GM23338 (cell line): ENCODE measurements at regions not wholly inside any gene's neighbourhood (a gene's known extent, or its start where the extent isn't known, plus 50 kb on each side); places are given as distances from the start of the nearest gene placed in this dataset.

Source experiments
- ATAC-seq: fragments of 200-7000 bp; cut with Tn5 transposase; 3 replicates; pipeline ENCODE4 v1.9.1; 2020
- DNase-seq: peaks from one replicate; pipeline ENCODE4 v3.0.0-alpha.2; 2015; ENCODE audit warnings: low spot score
- H2AFZ ChIP-seq: fragments of 200-600 bp; sonication (generic); 2 replicates; pipeline ENCODE4 v1.8.0; 2016; ENCODE audit warnings: antibody characterized with exemption, mild to moderate bottlenecking, moderate library complexity
- H3F3A ChIP-seq: fragments of 200-600 bp; sonication (generic); replicated peaks from 2 replicates; pipeline ENCODE4 v1.8.0; 2017; ENCODE audit warnings: antibody characterized with exemption, mixed run types, low read depth
- H3K27ac ChIP-seq: fragments of 200-600 bp; sonication (generic); 2 replicates; pipeline ENCODE4 v1.6.1; 2016; ENCODE audit warnings: low read depth
- H3K27me3 ChIP-seq: fragments of 200-600 bp; sonication (generic); 2 replicates; pipeline ENCODE4 v1.8.0; 2016; ENCODE audit warnings: mild to moderate bottlenecking, mixed run types, moderate library complexity; ENCODE audit not compliant: insufficient read depth
- H3K36me3 ChIP-seq: fragments of 200-600 bp; sonication (generic); 2 replicates; pipeline ENCODE4 v1.8.0; 2016; ENCODE audit warnings: mild to moderate bottlenecking; ENCODE audit not compliant: insufficient read depth
- H3K4me1 ChIP-seq: fragments of 200-600 bp; sonication (generic); 2 replicates; pipeline ENCODE4 v1.8.0; 2016; ENCODE audit warnings: mild to moderate bottlenecking, moderate library complexity; ENCODE audit not compliant: insufficient read depth
- H3K4me2 ChIP-seq: fragments of 200-600 bp; sonication (generic); 2 replicates; pipeline ENCODE4 v1.7.1; 2017; ENCODE audit warnings: mixed run types
- H3K4me3 ChIP-seq: fragments of 200-600 bp; sonication (generic); 2 replicates; pipeline ENCODE4 v1.6.1; 2016; ENCODE audit warnings: mixed run types
- H3K79me2 ChIP-seq: fragments of 200-600 bp; sonication (generic); replicated peaks from 2 replicates; pipeline ENCODE4 v1.8.0; 2017; ENCODE audit warnings: mild to moderate bottlenecking; ENCODE audit not compliant: insufficient read depth
- H3K9me2 ChIP-seq: fragments of 200-600 bp; sonication (generic); 2 replicates; pipeline ENCODE4 v1.8.0; 2017; ENCODE audit not compliant: insufficient read depth
- H4K20me1 ChIP-seq: fragments of 200-600 bp; sonication (generic); replicated peaks from 2 replicates; pipeline ENCODE4 v1.8.0; 2017; ENCODE audit warnings: mild to moderate bottlenecking; ENCODE audit not compliant: insufficient read depth
- H3K27ac Mint-ChIP-seq: 2 replicates; pipeline ENCODE4 v1.8.0; 2020; ENCODE audit warnings: inconsistent platforms, mild to moderate bottlenecking, moderate library complexity, mixed read lengths
- H3K27me3 Mint-ChIP-seq: 3 replicates; pipeline ENCODE4 v1.8.0; 2022; ENCODE audit warnings: low read depth, mild to moderate bottlenecking, moderate library complexity, mixed read lengths, inconsistent platforms; ENCODE audit not compliant: insufficient read depth, poor library complexity
- H3K36me3 Mint-ChIP-seq: 3 replicates; pipeline ENCODE4 v1.8.0; 2021; ENCODE audit warnings: low read depth, mild to moderate bottlenecking, inconsistent platforms, moderate library complexity, mixed read lengths
- H3K4me1 Mint-ChIP-seq: 3 replicates; pipeline ENCODE4 v1.8.0; 2020; ENCODE audit warnings: mild to moderate bottlenecking, inconsistent platforms, mixed read lengths
- H3K4me3 Mint-ChIP-seq: 3 replicates; pipeline ENCODE4 v1.8.0; 2021; ENCODE audit warnings: moderate library complexity, mild to moderate bottlenecking, inconsistent platforms, mixed read lengths
- H3K9me3 Mint-ChIP-seq: 3 replicates; pipeline ENCODE4 v1.8.0; 2020; ENCODE audit warnings: moderate library complexity, mild to moderate bottlenecking, inconsistent platforms, mixed read lengths
- CREB1 ChIP-seq: fragments of 250-450 bp; sonication (Bioruptor Pico); IDR thresholded peaks from 2 replicates; pipeline ENCODE4 v1.5.0; 2020; ENCODE audit warnings: low read depth, mild to moderate bottlenecking, moderate library complexity
- POLR2AphosphoS5 ChIP-seq: IDR thresholded peaks from 2 replicates; pipeline ENCODE4 v1.6.1; 2016; ENCODE audit warnings: antibody characterized with exemption, low read depth
- STAT1 ChIP-seq: IDR thresholded peaks from one replicate; pipeline ENCODE4 v1.6.1; 2016; ENCODE audit warnings: antibody characterized with exemption; ENCODE audit not compliant: unreplicated experiment
- TF ChIP-seq, protein P1 (sequence below), 2 experiments: fragments of 200-600 bp in 1 of 2; sonication (generic) in 1 of 2; conservative IDR thresholded peaks; 2 replicates each; pipeline versions ENCODE4 v1.5.1 to v1.6.1; 2016 to 2017; ENCODE audit warnings: antibody characterized with exemption in 2 of 2, low read depth in 2 of 2, mild to moderate bottlenecking in 2 of 2, moderate library complexity in 1 of 2
- TF ChIP-seq, protein P2 (sequence below): IDR thresholded peaks from 2 replicates; pipeline ENCODE4 v1.6.1; 2016; ENCODE audit warnings: antibody characterized with exemption
- TF ChIP-seq, protein P3 (sequence below): fragments of 250-450 bp; sonication (Bioruptor Pico); IDR thresholded peaks from 2 replicates; pipeline ENCODE4 v1.5.0; 2020; ENCODE audit warnings: mild to moderate bottlenecking, moderate library complexity

DNA sequence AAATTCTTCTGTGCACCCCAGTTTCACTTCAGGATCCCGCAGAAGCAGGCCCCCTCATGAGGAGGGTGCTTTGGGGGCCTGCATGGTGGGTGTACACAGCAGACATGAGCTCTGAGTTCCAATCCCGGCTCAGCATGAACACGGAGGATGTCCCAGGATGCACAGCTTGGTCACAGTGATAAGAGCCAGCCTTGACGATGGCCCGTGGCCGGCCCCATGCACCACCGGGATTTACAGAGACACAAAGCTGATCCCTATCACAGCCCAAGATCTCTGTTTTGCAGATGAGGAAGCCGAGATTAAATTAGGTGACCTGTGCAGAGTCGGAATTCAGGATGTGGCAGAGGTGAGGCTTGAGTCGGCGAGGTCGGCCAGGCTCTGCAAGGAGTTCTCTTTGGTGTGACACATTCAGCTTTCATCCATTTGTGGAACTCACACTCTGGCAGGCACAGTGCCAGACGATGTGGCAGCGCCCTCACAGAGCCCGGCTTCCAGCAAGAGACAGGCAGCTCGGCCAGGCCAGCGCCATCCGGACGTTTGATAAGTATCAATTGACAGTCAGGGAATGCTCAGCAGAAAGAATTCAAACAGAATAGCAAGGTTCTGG is 456.3 kb upstream of the MYT1L start (continued):
- no peak for TF ChIP-seq POLR2AphosphoS5

DNA sequence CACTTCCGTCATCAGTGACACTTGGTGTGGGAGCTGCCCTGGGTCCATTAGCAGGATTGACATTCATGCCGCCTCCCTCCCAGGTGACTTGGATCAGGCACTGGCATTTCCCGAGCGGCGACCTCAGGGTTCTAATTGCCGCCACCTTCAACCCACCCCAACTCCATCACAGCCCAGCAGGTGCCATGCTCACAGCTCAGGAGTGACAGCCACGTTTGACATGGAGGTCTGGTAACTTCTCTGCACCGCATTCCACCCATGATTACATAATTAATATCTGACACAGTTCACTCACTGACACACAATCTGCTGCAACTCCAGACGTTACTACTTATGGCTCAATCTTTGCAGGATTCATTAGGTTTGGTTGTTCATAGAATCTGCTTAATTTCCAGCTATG is 450.9 kb upstream of the MYT1L start:
- Histone ChIP-seq H3K4me3 (no peak overlapping the region), H3K36me3 (no peaks in the 10 kb centered on the region), H4K20me1 (no peaks in the 10 kb centered on the region), H3K79me2 (no peaks in the 10 kb centered on the region), H3K27ac (no peak overlapping the region), H3K4me1 (peaks cover 4% of the 10 kb centered on the region), H3K9me2 (no peaks in the 10 kb centered on the region), H3K27me3 (no peaks in the 10 kb centered on the region), H3K4me2 (no peak overlapping the region), H3F3A (no peaks in the 10 kb centered on the region; the same call in 1 of the 2 replicates), H2AFZ (no peak overlapping the region)
- Mint-ChIP-seq H3K27me3 (peaks cover 8% of the 10 kb centered on the region), H3K4me1 (peaks cover 6% of the 10 kb centered on the region), H3K4me3 (no peak overlapping the region), H3K36me3 (peaks cover 32% of the 10 kb centered on the region), H3K9me3 (peaks cover 29% of the 10 kb centered on the region), H3K27ac (no peak overlapping the region)
- ATAC-seq (no peak), DNase-seq (no peak)
- TF ChIP-seq, protein P1, sequence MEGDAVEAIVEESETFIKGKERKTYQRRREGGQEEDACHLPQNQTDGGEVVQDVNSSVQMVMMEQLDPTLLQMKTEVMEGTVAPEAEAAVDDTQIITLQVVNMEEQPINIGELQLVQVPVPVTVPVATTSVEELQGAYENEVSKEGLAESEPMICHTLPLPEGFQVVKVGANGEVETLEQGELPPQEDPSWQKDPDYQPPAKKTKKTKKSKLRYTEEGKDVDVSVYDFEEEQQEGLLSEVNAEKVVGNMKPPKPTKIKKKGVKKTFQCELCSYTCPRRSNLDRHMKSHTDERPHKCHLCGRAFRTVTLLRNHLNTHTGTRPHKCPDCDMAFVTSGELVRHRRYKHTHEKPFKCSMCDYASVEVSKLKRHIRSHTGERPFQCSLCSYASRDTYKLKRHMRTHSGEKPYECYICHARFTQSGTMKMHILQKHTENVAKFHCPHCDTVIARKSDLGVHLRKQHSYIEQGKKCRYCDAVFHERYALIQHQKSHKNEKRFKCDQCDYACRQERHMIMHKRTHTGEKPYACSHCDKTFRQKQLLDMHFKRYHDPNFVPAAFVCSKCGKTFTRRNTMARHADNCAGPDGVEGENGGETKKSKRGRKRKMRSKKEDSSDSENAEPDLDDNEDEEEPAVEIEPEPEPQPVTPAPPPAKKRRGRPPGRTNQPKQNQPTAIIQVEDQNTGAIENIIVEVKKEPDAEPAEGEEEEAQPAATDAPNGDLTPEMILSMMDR (conservative IDR thresholded peaks at IDR 0.05; ENCODE audit: low read depth in 2 of 2), result no peak
- TF ChIP-seq STAT1 (no peak), CREB1 (CRISPR knock-in tag) (no peak)
- TF ChIP-seq, protein P2, sequence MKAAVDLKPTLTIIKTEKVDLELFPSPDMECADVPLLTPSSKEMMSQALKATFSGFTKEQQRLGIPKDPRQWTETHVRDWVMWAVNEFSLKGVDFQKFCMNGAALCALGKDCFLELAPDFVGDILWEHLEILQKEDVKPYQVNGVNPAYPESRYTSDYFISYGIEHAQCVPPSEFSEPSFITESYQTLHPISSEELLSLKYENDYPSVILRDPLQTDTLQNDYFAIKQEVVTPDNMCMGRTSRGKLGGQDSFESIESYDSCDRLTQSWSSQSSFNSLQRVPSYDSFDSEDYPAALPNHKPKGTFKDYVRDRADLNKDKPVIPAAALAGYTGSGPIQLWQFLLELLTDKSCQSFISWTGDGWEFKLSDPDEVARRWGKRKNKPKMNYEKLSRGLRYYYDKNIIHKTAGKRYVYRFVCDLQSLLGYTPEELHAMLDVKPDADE, result no peak
- TF ChIP-seq, protein P3, sequence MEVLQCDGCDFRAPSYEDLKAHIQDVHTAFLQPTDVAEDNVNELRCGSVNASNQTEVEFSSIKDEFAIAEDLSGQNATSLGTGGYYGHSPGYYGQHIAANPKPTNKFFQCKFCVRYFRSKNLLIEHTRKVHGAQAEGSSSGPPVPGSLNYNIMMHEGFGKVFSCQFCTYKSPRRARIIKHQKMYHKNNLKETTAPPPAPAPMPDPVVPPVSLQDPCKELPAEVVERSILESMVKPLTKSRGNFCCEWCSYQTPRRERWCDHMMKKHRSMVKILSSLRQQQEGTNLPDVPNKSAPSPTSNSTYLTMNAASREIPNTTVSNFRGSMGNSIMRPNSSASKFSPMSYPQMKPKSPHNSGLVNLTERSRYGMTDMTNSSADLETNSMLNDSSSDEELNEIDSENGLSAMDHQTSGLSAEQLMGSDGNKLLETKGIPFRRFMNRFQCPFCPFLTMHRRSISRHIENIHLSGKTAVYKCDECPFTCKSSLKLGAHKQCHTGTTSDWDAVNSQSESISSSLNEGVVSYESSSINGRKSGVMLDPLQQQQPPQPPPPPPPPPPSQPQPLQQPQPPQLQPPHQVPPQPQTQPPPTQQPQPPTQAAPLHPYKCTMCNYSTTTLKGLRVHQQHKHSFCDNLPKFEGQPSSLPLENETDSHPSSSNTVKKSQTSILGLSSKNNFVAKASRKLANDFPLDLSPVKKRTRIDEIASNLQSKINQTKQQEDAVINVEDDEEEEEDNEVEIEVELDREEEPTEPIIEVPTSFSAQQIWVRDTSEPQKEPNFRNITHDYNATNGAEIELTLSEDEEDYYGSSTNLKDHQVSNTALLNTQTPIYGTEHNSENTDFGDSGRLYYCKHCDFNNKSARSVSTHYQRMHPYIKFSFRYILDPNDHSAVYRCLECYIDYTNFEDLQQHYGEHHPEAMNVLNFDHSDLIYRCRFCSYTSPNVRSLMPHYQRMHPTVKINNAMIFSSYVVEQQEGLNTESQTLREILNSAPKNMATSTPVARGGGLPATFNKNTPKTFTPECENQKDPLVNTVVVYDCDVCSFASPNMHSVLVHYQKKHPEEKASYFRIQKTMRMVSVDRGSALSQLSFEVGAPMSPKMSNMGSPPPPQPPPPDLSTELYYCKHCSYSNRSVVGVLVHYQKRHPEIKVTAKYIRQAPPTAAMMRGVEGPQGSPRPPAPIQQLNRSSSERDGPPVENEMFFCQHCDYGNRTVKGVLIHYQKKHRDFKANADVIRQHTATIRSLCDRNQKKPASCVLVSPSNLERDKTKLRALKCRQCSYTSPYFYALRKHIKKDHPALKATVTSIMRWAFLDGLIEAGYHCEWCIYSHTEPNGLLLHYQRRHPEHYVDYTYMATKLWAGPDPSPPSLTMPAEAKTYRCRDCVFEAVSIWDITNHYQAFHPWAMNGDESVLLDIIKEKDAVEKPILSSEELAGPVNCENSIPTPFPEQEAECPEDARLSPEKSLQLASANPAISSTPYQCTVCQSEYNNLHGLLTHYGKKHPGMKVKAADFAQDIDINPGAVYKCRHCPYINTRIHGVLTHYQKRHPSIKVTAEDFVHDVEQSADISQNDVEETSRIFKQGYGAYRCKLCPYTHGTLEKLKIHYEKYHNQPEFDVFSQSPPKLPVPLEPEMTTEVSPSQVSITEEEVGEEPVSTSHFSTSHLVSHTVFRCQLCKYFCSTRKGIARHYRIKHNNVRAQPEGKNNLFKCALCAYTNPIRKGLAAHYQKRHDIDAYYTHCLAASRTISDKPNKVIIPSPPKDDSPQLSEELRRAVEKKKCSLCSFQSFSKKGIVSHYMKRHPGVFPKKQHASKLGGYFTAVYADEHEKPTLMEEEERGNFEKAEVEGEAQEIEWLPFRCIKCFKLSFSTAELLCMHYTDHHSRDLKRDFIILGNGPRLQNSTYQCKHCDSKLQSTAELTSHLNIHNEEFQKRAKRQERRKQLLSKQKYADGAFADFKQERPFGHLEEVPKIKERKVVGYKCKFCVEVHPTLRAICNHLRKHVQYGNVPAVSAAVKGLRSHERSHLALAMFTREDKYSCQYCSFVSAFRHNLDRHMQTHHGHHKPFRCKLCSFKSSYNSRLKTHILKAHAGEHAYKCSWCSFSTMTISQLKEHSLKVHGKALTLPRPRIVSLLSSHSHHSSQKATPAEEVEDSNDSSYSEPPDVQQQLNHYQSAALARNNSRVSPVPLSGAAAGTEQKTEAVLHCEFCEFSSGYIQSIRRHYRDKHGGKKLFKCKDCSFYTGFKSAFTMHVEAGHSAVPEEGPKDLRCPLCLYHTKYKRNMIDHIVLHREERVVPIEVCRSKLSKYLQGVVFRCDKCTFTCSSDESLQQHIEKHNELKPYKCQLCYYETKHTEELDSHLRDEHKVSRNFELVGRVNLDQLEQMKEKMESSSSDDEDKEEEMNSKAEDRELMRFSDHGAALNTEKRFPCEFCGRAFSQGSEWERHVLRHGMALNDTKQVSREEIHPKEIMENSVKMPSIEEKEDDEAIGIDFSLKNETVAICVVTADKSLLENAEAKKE (CRISPR knock-in tag), result no peak
